T-helper 2 cell treated with Interferon-gamma antibody and Interleukin-4, amounts not matched to agents 5 μg/mL and 100 μg/mL, for 36 hours (primary cell): ENCODE measurements at regions not wholly inside any gene's neighbourhood (a gene's known extent, or its start where the extent isn't known, plus 50 kb on each side); places are given as distances from the start of the nearest gene placed in this dataset.
"Not testable (repeated sequence)": the region's sequence is repeated elsewhere in the genome, so short reads cannot be mapped to it uniquely, and the experiment has no call there.

Experiments
- DNase-seq: peaks from one replicate; pipeline ENCODE4 v3.0.0; 2021; ENCODE audit warnings: low spot score
- H3K27ac Mint-ChIP-seq: one replicate; pipeline ENCODE4 v1.8.0; 2021; ENCODE audit warnings: mild to moderate bottlenecking, mixed read lengths
- H3K27me3 Mint-ChIP-seq: one replicate; pipeline ENCODE4 v1.8.0; 2021; ENCODE audit warnings: low read depth, mixed read lengths
- H3K36me3 Mint-ChIP-seq: one replicate; pipeline ENCODE4 v1.8.0; 2021; ENCODE audit warnings: low read depth, mixed read lengths
- H3K4me1 Mint-ChIP-seq: one replicate; pipeline ENCODE4 v1.8.0; 2021; ENCODE audit warnings: low read depth, mixed read lengths
- H3K4me3 Mint-ChIP-seq: one replicate; pipeline ENCODE4 v1.8.0; 2022; ENCODE audit warnings: mild to moderate bottlenecking, moderate library complexity, mixed read lengths
- H3K9me3 Mint-ChIP-seq: one replicate; pipeline ENCODE4 v1.8.0; 2021; ENCODE audit warnings: mixed read lengths

DNA sequence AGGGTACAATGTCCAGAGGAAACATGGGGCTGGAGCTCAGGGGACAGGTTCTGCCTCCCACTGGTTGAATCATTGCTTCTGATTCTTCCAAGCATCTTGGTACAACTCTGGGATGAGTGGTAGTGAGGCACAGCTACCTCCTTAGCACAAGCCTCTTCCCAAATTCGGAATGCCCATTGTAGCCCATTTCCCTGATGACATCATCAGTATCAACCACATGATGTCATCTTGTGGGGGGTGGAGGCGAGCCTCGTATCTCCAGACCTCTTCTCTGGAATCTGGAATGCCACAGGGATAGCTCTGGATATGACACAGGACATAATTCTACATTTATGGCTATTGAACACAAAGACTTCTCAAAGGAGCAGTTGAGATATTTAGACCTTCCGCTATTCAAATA lies 715.2 kb downstream of the RNF144A start:
- no peak for DNase-seq
- H3K4me1 Mint-ChIP-seq, result no peaks in the 10 kb centered on the region
- no peaks in the 10 kb centered on the region for H3K36me3 Mint-ChIP-seq
- no peak overlapping the region for H3K27ac Mint-ChIP-seq
- peaks cover 7% of the 10 kb centered on the region for H3K9me3 Mint-ChIP-seq
- H3K4me3 Mint-ChIP-seq, result no peak overlapping the region
- H3K27me3 Mint-ChIP-seq, result no peaks in the 10 kb centered on the region

DNA sequence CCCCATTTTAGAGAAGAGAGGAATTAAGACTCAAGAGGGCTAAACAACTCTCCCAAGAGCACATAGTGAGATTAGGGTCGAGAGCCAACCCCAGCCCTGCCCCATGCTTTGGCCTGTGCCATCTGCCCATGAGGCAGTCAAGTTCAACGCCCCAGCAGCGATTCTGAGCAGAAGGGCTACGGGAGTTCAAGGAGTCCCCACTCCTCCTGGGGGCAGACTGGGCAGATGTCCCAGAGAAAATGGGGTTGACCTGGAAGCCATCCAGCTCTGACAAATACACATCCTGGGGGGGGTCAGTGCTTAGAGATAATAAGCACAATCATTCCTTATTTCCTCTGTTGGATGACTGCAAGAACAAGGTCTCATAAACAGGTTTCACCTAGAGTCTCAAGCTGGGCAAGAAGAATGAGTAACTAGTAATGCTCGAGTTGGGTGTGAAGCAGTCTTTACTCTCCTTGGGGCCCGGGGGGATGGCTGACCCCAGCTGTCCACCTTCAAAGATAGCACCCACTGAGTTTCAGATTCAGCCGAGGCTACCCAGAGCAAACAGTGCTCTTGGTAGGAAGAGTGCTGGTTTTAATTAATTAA lies 716.4 kb downstream of the RNF144A start:
- Mint-ChIP-seq H3K9me3 (peaks cover 12% of the 10 kb centered on the region), H3K4me1 (no peaks in the 10 kb centered on the region), H3K27ac (no peak overlapping the region), H3K4me3 (no peak overlapping the region), H3K27me3 (no peaks in the 10 kb centered on the region), H3K36me3 (no peaks in the 10 kb centered on the region)
- no peak for DNase-seq

DNA sequence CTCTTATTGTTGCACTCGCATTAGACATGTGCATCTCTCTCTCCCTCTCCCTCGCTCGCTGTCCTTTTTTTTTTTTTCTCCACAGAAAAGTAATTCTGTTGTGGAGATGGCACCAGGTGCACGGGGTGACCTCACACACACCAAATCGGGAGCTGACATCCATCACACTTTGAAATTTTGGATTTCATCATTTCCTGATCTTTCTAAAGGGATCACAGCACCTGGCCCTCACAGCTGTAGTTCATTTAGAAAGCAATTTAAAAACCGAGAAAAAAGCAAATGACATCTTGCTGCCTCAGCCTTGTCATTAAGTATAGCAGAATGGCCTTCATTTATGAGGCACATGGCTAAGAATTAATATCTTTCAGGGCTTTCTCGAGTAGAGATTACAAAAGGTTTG lies 717.2 kb downstream of the RNF144A start:
- Mint-ChIP-seq H3K4me1 (no peaks in the 10 kb centered on the region), H3K27ac (no peak overlapping the region), H3K9me3 (peaks cover 20% of the 10 kb centered on the region), H3K27me3 (no peaks in the 10 kb centered on the region), H3K36me3 (no peaks in the 10 kb centered on the region), H3K4me3 (no peak overlapping the region)
- DNase-seq, result no peak

DNA sequence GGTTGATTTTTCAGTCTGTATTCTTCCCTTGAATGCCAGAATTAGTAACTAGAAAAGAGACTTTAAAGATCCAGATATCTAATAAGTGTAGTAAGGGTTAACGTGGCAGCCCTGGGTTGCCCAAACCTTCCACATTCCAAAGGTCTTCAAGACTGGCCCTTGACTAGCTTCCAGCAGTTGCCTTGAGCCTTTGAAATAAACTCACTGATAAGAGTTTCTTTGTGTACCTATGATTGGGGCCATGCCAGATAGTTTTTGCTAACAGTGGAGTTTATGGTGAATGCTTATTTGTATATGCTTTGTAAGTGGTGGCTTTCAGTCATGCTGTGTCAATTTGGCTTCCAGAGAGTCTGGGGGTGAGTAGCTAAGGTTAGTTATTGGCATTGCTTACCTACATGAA lies 722.3 kb downstream of the RNF144A start:
- peaks cover 47% of the 10 kb centered on the region for H3K9me3 Mint-ChIP-seq
- H3K27ac Mint-ChIP-seq, result no peak overlapping the region
- peaks cover 13% of the 10 kb centered on the region for H3K36me3 Mint-ChIP-seq
- H3K4me1 Mint-ChIP-seq, result no peaks in the 10 kb centered on the region
- no peak overlapping the region for H3K4me3 Mint-ChIP-seq
- DNase-seq, result no peak
- H3K27me3 Mint-ChIP-seq, result no peaks in the 10 kb centered on the region

DNA sequence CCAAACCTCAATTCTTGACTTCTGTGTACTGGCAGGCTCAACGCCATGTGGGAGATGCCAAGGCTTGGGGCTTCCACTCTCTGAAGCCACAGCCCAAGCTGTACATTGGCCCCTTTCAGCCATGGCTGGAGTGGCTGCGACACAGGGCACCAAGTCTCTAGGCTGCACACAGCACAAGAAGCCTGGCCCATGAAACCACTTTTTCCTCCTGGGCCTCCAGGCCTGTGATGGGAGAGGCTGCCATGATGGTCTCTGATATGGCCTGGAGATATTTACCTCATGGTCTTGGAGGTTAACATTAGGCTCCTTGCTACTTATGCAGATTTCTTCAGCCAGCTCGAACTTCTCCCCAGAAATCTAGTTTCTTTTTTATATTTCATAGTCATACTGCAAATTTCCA lies 724.1 kb downstream of the RNF144A start:
- not testable (repeated sequence) for H3K27ac Mint-ChIP-seq, DNase-seq, H3K27me3 Mint-ChIP-seq, H3K4me3 Mint-ChIP-seq, H3K4me1 Mint-ChIP-seq
- peaks cover 13% of the 10 kb centered on the region for H3K36me3 Mint-ChIP-seq
- peaks cover 47% of the 10 kb centered on the region for H3K9me3 Mint-ChIP-seq

DNA sequence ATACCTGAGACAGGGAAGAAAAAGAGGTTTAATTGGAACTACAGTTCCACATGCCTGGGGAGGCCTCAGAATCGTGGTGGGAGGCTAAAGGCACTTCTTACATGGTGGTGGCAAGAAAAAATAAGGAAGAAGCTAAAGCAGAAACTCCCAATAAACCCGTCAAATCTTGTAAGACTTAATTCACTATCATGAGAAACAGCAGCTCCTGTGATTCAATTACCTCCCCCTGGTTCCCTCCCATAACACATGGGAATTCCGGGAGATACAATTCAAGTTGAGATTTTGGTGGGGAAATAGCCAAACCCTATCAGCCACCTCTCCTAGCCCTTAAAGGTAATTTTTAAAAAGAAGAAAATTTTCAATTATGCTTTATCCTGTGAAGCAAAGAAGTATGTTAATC lies 728.8 kb downstream of the RNF144A start:
- Mint-ChIP-seq H3K9me3 (peaks cover 44% of the 10 kb centered on the region), H3K36me3 (peaks cover 24% of the 10 kb centered on the region), H3K27ac (no peak overlapping the region), H3K4me3 (no peak overlapping the region), H3K4me1 (peaks cover 17% of the 10 kb centered on the region), H3K27me3 (no peaks in the 10 kb centered on the region)
- DNase-seq, result no peak

DNA sequence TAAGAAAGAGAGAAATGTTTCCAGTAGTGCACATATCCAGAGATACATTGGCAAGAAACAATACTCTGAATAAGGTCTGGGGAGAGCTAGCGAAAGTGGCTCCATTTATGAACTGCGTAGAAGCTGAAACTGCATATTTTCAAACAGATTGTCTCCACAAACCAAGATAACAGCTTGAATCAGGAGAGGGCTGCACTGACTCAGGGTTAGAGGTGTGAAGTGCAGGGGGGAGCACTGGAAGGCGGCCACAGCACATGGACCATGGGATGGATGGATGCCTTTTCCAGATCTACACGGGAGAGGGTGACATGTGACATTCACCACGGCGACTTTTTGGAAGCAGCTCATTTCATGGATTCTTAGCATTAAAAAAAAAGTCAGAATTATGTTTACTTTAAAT lies 729.4 kb downstream of the RNF144A start:
- Mint-ChIP-seq H3K36me3 (peaks cover 24% of the 10 kb centered on the region), H3K27ac (no peak overlapping the region), H3K9me3 (peaks cover 44% of the 10 kb centered on the region), H3K4me3 (no peak overlapping the region), H3K4me1 (peaks cover 17% of the 10 kb centered on the region), H3K27me3 (no peaks in the 10 kb centered on the region)
- DNase-seq, result no peak

DNA sequence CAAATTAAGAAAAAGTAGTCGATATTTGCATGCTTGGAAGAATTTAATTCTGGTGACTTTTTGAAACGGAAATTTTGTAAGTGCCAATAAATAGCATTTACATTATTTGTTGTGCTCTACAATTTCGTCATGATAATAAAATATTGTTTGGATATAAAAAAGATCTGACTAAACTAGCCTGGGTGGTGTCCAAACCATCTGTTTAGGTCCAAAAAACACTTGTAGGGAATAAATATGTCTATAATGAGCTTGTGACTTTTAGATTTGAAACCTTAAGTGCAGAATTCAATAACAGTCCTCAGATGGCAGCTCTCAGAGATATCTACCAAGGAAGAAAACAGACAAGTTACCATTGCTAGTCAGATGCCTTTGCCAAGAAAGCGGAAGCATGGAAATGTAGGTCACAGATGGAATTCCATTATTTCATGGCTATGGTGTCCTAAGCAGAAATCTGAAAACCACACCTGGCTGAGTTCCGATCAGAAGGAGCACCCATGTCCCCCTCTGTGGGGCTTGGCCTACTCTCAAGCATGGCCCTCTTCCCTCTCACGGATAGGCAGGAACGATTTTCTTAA lies 731.1 kb downstream of the RNF144A start:
- peaks cover 40% of the 10 kb centered on the region for H3K9me3 Mint-ChIP-seq
- no peak overlapping the region for H3K4me3 Mint-ChIP-seq
- H3K36me3 Mint-ChIP-seq, result peaks cover 19% of the 10 kb centered on the region
- no peaks in the 10 kb centered on the region for H3K27me3 Mint-ChIP-seq
- H3K4me1 Mint-ChIP-seq, result peaks cover 17% of the 10 kb centered on the region
- no peak overlapping the region for H3K27ac Mint-ChIP-seq
- no peak for DNase-seq

DNA sequence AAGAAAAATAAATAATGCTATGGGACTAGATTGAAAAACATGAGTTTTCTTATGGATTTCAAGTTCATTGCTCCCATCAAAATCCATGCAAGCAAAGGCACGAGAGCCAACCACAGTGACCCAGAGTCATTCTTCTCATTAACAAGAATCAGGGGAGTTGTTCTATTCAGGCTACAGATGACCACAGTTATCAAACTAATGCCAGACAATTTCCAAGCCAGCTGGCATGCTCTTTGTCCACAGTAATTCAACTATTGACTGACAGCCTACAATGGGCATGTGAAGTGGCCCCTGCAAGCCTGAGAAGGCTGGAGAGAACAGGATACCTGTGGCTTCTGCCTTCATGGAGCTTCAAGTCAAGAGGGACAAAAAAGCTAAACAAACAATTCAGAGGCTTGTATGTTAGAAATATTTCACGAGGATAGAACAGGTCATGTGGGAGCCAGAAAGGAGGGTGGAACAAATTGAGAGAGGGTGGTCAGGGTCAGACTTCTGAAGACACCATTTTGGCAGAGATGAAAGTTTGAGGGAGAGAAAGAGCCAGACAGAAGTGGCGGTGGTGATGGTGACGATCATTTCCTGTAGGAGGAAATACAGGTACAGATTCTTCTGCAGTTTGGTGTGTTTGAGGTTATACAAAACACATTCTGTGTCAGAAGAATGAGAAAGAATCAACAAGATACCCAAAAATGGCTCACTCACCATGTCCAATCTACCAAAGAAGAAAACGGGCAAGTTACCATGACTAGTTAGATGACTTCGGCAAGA lies 732.4 kb downstream of the RNF144A start:
- Mint-ChIP-seq H3K4me1 (peaks cover 17% of the 10 kb centered on the region), H3K27ac (peak overlapping the region; percentile 19), H3K9me3 (peaks cover 46% of the 10 kb centered on the region), H3K27me3 (no peaks in the 10 kb centered on the region), H3K36me3 (peaks cover 22% of the 10 kb centered on the region), H3K4me3 (no peak overlapping the region)
- no peak for DNase-seq

DNA sequence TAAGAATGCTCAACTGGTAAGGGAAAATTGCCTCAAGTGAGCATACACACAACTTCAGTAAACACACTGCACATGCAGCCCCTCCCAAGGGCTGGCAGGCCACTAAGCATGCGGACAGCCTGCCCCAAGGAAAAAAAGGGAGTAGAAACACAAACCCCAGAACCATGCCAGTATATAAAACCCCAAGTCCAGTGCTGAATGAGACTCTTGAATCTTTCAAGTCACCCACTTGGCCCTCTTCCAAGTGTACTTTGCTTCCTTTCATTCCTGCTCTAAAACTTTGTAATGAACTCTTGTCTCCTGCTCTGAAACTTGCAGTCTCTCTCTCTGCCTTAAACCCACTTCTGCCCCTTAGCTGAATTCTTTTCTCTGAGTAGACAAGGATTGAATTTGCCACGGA lies 736.4 kb downstream of the RNF144A start:
- Mint-ChIP-seq H3K4me3 (no peak overlapping the region), H3K36me3 (peaks cover 33% of the 10 kb centered on the region), H3K27ac (no peak overlapping the region), H3K4me1 (peaks cover 17% of the 10 kb centered on the region), H3K9me3 (peaks cover 60% of the 10 kb centered on the region), H3K27me3 (no peaks in the 10 kb centered on the region)
- no peak for DNase-seq

DNA sequence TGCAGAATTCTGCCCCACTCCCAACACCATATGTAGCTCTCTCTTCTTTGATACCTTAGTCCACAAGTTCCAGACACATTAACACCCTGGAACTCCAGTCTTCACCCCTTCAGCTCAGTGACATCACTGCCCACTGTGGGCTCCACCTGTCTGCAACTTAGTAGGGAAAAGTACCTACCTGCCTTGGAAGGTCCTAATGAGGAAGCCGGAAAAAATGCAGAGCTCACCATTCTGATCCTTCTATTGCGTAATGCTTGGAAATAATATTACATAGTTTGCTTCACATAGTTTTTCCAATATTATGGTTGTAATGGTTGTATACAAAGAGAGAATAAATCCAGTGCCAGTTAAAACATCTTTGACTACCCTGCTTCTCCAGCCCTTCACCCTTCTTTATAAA lies 738.4 kb downstream of the RNF144A start:
- H3K27me3 Mint-ChIP-seq, result no peaks in the 10 kb centered on the region

DNA sequence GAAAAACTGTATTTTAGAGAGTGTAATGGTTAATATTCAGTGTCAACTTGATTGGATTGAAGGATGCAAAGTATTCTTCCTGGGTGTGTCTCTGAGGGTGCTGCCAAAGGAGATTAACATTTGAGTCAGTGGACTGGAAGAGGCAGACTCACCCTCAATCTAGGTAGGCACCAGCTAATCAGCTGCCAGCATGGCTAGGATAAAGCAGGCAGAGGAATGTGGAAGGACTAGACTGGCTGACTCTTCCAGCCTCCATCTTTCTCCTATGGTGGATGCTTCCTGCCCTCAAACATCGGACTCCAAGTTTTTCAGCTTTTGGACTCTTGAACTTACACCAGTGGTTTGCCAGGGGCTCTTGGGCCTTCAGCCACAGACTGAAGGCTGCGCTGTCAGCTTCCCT lies 740.3 kb downstream of the RNF144A start:
- not testable (repeated sequence) for H3K27me3 Mint-ChIP-seq, H3K27ac Mint-ChIP-seq, DNase-seq, H3K4me3 Mint-ChIP-seq
- Mint-ChIP-seq H3K36me3 (peaks cover 43% of the 10 kb centered on the region), H3K4me1 (peaks cover 18% of the 10 kb centered on the region), H3K9me3 (peaks cover 71% of the 10 kb centered on the region)

More for the DNA sequence above, 738.4 kb downstream of the RNF144A start:
- peaks cover 36% of the 10 kb centered on the region for H3K36me3 Mint-ChIP-seq
- no peak overlapping the region for H3K27ac Mint-ChIP-seq
- H3K9me3 Mint-ChIP-seq, result peaks cover 65% of the 10 kb centered on the region
- peaks cover 11% of the 10 kb centered on the region for H3K4me1 Mint-ChIP-seq
- H3K4me3 Mint-ChIP-seq, result no peak overlapping the region
- no peak for DNase-seq

DNA sequence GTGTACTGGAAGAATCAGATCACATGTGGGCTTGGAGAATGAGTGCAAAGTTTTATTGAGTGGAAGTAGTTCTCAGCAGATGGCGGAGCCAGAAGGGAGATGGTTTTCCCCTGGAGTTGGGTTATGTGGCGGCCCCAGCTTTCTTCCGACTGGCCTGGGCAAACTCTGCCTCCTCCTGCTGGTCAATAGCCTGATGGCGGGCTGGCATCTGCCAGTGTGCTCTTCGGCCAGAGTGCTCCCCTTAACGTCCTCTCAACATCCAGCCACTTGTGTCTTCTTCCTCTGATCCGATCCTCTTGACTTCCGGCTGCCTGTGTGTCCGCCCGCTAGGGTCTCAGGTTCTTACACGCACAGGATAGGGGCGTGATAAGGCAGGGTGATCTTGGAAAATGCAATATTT lies 741.3 kb downstream of the RNF144A start:
- Mint-ChIP-seq H3K4me1 (peaks cover 18% of the 10 kb centered on the region), H3K9me3 (peaks cover 63% of the 10 kb centered on the region), H3K27me3 (no peaks in the 10 kb centered on the region), H3K4me3 (no peak overlapping the region), H3K36me3 (peaks cover 45% of the 10 kb centered on the region), H3K27ac (no peak overlapping the region)
- DNase-seq, result no peak

DNA sequence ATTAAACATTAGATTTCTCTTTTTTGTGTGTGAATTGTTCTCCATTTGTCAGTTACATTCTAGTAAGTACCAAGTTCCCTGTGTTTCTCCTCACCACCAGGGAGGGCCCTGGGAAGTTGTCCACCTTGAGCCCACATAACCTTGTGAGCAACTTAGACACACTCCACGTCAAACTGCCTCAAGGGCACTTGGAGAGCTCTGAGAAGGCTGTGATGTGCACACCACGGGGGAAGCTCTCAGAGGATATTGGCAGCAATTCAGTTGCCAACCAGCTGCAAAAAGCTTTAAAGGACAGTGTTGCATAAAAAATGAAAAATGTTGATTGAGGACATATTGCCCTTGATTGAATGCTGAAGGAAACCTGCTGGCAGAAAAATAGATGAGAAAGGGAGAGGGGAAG lies 743.6 kb downstream of the RNF144A start:
- H3K36me3 Mint-ChIP-seq, result peaks cover 50% of the 10 kb centered on the region
- H3K27ac Mint-ChIP-seq, result no peak overlapping the region
- H3K27me3 Mint-ChIP-seq, result no peaks in the 10 kb centered on the region
- H3K4me1 Mint-ChIP-seq, result peaks cover 33% of the 10 kb centered on the region
- DNase-seq, result no peak
- H3K4me3 Mint-ChIP-seq, result no peak overlapping the region
- H3K9me3 Mint-ChIP-seq, result peaks cover 66% of the 10 kb centered on the region
